ENCODE measurements at regions not wholly inside any gene's neighbourhood (a gene's known extent, or its start where the extent isn't known, plus 50 kb on each side); places are given as distances from the start of the nearest gene placed in this dataset.
A peak's percentile ranks its signal among the peaks of the same experiment; 100 is the strongest.
"Not testable (repeated sequence)": the region's sequence is repeated elsewhere in the genome, so short reads cannot be mapped to it uniquely, and the experiment has no call there.

GRCh38 chr5:62224987-62225601 lies 80.9 kb upstream of the KIF2A start:
- H3K27ac ChIP-seq; H3K4me1 ChIP-seq; H3K4me3 ChIP-seq; H3K9me3 ChIP-seq; H3K36me3 ChIP-seq; DNase-seq (ENCODE audit: low spot score); H3K27me3 ChIP-seq: not testable (repeated sequence)
- TF ChIP-seq, protein P1, sequence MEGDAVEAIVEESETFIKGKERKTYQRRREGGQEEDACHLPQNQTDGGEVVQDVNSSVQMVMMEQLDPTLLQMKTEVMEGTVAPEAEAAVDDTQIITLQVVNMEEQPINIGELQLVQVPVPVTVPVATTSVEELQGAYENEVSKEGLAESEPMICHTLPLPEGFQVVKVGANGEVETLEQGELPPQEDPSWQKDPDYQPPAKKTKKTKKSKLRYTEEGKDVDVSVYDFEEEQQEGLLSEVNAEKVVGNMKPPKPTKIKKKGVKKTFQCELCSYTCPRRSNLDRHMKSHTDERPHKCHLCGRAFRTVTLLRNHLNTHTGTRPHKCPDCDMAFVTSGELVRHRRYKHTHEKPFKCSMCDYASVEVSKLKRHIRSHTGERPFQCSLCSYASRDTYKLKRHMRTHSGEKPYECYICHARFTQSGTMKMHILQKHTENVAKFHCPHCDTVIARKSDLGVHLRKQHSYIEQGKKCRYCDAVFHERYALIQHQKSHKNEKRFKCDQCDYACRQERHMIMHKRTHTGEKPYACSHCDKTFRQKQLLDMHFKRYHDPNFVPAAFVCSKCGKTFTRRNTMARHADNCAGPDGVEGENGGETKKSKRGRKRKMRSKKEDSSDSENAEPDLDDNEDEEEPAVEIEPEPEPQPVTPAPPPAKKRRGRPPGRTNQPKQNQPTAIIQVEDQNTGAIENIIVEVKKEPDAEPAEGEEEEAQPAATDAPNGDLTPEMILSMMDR (IDR thresholded peaks at IDR 0.05), result peak in 1 of 2 donors; percentile 51

GRCh38 chr5:62230876-62231388 lies 75.1 kb upstream of the KIF2A start:
- DNase-seq (ENCODE audit: low spot score); H3K9me3 ChIP-seq; H3K27ac ChIP-seq; H3K4me3 ChIP-seq; H3K4me1 ChIP-seq; H3K36me3 ChIP-seq; H3K27me3 ChIP-seq: not testable (repeated sequence)

- Histone ChIP-seq H3K4me3 (no peak overlapping the region), H3K36me3 (no peaks in the 10 kb centered on the region), H3K9me3 (no peaks in the 10 kb centered on the region), H3K27ac (no peak overlapping the region), H3K27me3 (no peaks in the 10 kb centered on the region), H3K4me1 (no peaks in the 10 kb centered on the region)
- TF ChIP-seq, protein P1 (IDR thresholded peaks at IDR 0.05), result no peak
- DNase-seq (ENCODE audit: low spot score), result no peak
Observed at GRCh38 chr5:62231576-62231975, 74.4 kb upstream of the KIF2A start.

GRCh38 chr5:62232218-62232617 lies 73.8 kb upstream of the KIF2A start:
- not testable (repeated sequence) for H3K9me3 ChIP-seq; H3K4me3 ChIP-seq; H3K27me3 ChIP-seq; H3K4me1 ChIP-seq; H3K27ac ChIP-seq; DNase-seq (ENCODE audit: low spot score); H3K36me3 ChIP-seq

GRCh38 chr5:62233083-62234046 lies 72.6 kb upstream of the KIF2A start:
- H3K27me3 ChIP-seq; H3K36me3 ChIP-seq; H3K4me3 ChIP-seq; DNase-seq (ENCODE audit: low spot score); H3K4me1 ChIP-seq; H3K9me3 ChIP-seq; H3K27ac ChIP-seq: not testable (repeated sequence)

DNA sequence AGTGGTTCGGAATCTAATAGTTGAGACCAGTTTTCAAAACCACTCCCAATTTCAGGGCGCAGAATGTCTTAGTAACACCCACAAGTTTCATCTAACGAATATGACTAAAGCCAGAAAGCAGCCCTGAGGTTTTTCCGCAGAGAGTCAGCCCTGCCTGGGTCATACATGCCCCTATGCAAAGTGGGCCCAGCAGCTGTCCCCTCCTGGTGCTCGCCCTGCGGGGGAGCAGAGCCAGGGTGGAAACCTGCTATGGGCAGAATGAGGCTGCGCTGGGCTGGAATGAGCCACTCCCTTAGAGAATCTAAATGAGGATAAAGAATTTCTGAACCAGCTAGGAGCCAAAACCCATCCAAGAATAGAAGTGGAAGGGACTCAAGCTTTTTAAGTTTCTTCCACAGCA lies 69.4 kb upstream of the KIF2A start:
- H3K27ac ChIP-seq, result not testable (repeated sequence)

GRCh38 chr5:62237944-62238343 lies 68.1 kb upstream of the KIF2A start:
- not testable (repeated sequence) for H3K4me1 ChIP-seq; H3K9me3 ChIP-seq; DNase-seq (ENCODE audit: low spot score); H3K4me3 ChIP-seq; H3K27ac ChIP-seq; H3K36me3 ChIP-seq; H3K27me3 ChIP-seq

More for the DNA sequence above, 69.4 kb upstream of the KIF2A start:
- DNase-seq (ENCODE audit: low spot score); H3K4me1 ChIP-seq; H3K4me3 ChIP-seq; H3K27me3 ChIP-seq; H3K9me3 ChIP-seq; H3K36me3 ChIP-seq: not testable (repeated sequence)

- not testable (repeated sequence) for H3K9me3 ChIP-seq; DNase-seq (ENCODE audit: low spot score); H3K27me3 ChIP-seq; H3K27ac ChIP-seq; H3K4me3 ChIP-seq; H3K4me1 ChIP-seq; H3K36me3 ChIP-seq
Observed at GRCh38 chr5:62238584-62238983, 67.4 kb upstream of the KIF2A start.

DNA sequence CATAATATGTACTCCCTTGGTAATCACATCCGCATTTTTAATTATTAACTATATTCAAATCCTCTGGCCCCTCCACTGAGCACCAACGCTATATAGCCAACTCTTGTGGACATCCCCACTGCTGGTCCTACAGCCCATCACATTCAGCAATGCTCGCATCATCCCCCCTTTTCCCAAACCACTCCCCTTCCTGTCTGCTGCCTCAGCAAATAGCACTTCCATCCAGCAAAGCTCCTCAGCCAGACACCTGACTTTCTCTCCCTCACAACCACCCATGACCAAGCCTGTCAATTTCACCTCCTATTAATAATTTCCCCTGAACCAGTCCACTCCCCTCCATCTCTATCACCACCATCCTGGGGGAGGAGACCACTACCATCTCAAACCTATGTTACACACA lies 65.5 kb upstream of the KIF2A start:
- not testable (repeated sequence) for H3K4me3 ChIP-seq; H3K27ac ChIP-seq; DNase-seq (ENCODE audit: low spot score); H3K4me1 ChIP-seq; H3K36me3 ChIP-seq; H3K27me3 ChIP-seq; H3K9me3 ChIP-seq

DNA sequence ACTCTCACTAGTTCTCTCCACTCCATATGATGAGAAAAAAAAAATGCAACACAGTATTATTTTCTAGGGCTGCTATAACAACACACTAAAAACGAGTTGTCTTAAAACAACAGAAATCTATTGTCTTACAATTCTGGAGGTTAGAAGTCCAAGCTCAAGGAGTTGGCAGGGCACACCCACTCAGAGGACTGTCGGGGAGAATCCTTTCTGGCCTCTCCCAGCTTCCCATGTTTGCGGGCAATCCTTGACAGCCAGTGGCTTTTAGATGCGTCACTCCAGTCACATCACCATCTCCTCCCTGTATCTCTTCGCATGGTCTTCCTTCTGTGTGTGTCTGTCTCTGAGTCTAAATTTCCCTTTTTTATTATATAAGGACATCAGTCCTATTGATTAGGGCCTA lies 64.0 kb upstream of the KIF2A start:
- H3K27me3 ChIP-seq; DNase-seq (ENCODE audit: low spot score); H3K4me3 ChIP-seq; H3K27ac ChIP-seq; H3K9me3 ChIP-seq; H3K36me3 ChIP-seq; H3K4me1 ChIP-seq: not testable (repeated sequence)

- H3K4me1 ChIP-seq; H3K36me3 ChIP-seq; H3K4me3 ChIP-seq; DNase-seq (ENCODE audit: low spot score); H3K27me3 ChIP-seq; H3K27ac ChIP-seq; H3K9me3 ChIP-seq: not testable (repeated sequence)
Observed at GRCh38 chr5:62243046-62243445, 63.0 kb upstream of the KIF2A start.

- H3K9me3 ChIP-seq, result not testable (repeated sequence)
Observed at GRCh38 chr5:62248192-62248591, 57.8 kb upstream of the KIF2A start.

DNA sequence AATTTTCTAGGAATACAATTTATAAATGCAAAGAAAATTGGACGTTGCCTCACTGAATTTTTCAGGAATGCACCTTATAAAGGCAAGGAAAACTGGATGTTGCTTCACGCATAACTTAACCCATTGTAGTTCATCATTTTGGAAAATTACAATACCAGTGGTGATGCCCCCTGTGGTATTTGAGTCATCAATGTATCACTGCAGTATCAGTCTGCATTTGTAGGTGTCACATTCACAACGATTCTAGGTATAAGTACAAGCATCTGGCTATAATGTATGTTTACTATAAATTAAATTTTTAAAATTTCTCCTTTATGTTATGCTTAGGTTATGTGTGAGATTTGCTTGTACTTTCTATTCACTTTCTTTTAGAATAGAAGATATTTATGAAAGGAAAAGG lies 55.9 kb upstream of the KIF2A start:
- not testable (repeated sequence) for DNase-seq (ENCODE audit: low spot score); H3K36me3 ChIP-seq; H3K9me3 ChIP-seq; H3K4me3 ChIP-seq; H3K27ac ChIP-seq; H3K4me1 ChIP-seq; H3K27me3 ChIP-seq

More at GRCh38 chr5:62248192-62248591, 57.8 kb upstream of the KIF2A start:
- H3K4me1 ChIP-seq; H3K27ac ChIP-seq; H3K36me3 ChIP-seq; H3K4me3 ChIP-seq; DNase-seq (ENCODE audit: low spot score); H3K27me3 ChIP-seq: not testable (repeated sequence)
